Activated T-cell treated with anti-CD3 and anti-CD28 coated beads for 4 hours (primary cell): ENCODE measurements at regions not wholly inside any gene's neighbourhood (a gene's known extent, or its start where the extent isn't known, plus 50 kb on each side); places are given as distances from the start of the nearest gene placed in this dataset.
"Not testable (repeated sequence)": the region's sequence is repeated elsewhere in the genome, so short reads cannot be mapped to it uniquely, and the experiment has no call there.

Experiments
- DNase-seq: peaks from one replicate; pipeline ENCODE4 v3.0.0-alpha.2; 2020

DNA sequence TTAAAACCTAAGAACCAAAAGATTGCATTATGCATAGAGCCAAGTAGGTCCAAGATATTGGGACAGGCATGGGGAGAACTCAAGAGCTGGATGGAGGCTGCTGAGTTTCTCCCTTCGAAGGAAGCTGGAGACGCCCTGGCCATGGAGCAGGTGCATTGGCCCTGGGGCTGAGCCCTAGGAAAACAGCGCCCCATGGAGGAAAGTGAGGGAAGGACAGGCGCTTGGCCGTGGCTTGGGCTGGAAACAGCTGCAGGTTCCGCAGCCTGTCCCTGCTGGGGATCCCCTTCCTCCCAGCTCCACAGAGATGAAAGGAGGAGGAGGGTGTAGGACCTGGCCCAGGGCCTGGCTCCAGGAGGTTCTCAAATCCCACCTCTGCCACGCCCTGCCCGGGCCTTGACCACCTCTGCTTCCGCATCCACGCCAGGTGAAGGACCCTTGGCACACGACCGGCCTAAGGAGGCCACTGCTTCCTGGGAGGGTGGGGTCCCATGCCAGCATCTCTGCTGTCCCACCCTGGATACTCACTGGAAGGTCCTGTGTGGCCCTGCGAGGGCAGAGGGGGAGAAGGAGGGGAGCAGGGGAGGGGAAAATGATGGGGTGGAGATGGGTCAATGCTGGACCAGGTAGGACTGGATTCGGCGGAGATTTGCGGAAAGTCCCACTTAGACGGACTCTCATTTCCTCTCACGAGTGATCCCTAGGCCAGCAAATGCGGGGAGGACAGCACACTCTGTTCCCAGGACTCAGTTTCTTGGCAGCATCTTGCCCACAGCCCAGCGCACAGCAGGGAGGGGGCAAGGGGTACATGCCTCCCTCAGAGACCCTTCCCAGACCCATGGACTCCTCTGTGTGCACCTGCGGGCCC is 258.6 kb upstream of the TCERG1L start:
- DNase-seq, result no peak

GRCh38 chr10:131570716-131571307 is 259.3 kb upstream of the TCERG1L start:
- no peak for DNase-seq

GRCh38 chr10:131571346-131571745 is 259.8 kb upstream of the TCERG1L start:
- DNase-seq, result no peak

DNA sequence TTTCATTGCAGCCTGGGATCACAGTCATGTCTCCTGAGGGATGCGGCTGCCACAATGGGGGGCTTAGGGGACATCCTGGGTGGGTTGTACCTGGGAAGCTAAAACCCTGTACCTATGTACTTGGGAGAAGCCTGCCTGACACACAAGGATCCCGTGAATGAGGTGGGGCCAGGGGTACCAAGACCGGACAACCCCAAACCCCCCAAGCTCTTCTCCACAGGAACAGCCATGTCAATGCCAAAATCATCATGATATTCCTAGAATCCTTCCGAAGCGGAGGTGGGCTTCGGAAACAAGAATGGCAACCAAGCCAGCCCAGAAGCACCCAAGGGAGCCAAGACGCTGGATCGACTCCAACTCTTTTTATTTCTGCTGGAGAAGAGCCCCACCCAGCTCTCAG is 260.3 kb upstream of the TCERG1L start:
- DNase-seq, result no peak

DNA sequence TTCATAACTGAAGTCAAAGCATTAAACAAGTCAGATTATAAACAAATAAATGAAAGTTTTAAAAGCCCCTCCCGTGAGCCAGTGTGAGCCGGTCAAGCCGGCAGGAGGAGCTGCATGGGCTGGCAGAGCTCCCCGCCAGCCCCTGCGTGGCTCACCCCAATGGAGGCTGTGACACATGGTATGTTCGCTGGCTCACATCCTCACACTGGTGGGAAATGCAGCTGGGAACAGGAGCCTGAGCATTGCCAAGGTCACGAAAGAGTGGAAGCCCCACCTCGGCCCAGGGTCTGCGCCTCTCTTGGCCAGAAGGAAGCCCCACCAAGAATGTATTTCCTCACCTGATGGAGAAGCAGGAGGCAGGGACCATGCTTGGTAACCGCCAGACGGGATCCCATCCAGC is 261.7 kb upstream of the TCERG1L start:
- no peak for DNase-seq

DNA sequence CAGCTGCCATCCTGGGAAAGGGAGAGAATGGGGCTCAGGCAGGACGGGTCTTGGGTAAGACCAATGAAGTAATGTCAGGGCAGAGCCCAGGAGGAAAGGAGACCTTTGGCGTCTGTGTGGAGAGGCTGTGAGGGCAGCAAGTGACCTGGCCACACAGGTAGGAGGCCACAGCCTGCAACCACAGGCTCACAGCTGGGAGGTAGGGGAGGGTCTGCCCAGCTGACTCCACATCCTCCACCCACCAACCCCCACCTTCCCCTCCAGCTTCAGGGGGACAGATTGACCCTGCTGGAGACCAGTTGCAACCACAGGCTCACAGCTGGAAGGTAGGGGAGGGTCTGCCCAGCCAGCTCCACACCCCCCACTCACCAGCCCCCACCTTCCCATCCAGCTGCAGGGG is 262.2 kb upstream of the TCERG1L start:
- no peak for DNase-seq

DNA sequence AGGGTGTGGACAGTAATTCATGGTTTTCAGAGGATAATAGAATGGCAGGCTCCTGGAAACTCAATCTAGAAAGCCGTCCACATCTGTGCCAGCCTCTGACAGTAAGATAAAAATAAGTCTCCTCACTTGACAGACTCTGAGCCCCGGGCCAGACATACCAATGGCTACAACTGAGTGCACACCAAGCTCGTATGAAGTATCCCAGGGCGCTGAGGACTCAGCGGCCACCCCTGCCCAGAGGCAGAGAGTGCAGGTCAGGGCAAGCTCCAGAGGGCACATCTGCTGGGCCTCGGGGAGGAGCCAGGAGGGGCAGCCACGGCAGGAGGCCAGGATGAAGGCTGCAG is 262.8 kb upstream of the TCERG1L start:
- DNase-seq, result no peak

DNA sequence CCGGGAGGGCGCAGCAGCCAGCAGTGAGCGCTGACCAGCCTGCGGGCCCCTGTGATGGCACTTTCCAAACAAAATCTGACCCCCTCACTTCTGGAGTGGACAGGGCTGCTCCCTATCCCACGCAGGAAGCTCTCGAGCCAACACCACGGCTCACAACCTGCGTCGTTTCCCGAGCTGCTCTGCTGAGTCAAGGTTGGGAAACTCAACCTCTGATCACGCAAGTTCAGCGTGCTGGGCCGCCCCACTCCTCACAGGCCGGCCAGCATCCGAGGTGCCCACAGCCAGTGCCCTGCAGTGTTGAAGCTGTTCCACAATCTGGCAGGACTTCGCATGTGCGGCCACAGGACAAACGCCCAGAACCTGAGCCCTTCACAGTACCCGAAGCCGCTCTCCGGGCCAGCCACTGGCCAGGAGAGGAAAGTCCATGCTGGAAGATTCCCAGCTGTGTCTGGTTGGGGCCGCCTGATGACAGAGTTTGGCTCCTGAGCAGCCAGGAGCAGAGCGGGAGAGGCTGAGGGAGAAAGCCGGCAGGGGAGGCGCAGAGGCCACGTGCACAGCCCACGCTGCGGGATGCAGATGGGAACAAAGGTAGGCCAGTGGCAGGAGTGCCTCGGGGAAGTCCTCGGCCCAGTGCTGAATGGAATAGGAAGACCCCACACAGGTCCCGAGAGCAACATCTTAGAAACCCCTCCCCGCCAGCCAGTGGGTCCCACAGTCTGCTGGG is 263.3 kb upstream of the TCERG1L start:
- DNase-seq, result no peak

- no peak for DNase-seq
Observed at GRCh38 chr10:131575877-131576276, 264.4 kb upstream of the TCERG1L start.

DNA sequence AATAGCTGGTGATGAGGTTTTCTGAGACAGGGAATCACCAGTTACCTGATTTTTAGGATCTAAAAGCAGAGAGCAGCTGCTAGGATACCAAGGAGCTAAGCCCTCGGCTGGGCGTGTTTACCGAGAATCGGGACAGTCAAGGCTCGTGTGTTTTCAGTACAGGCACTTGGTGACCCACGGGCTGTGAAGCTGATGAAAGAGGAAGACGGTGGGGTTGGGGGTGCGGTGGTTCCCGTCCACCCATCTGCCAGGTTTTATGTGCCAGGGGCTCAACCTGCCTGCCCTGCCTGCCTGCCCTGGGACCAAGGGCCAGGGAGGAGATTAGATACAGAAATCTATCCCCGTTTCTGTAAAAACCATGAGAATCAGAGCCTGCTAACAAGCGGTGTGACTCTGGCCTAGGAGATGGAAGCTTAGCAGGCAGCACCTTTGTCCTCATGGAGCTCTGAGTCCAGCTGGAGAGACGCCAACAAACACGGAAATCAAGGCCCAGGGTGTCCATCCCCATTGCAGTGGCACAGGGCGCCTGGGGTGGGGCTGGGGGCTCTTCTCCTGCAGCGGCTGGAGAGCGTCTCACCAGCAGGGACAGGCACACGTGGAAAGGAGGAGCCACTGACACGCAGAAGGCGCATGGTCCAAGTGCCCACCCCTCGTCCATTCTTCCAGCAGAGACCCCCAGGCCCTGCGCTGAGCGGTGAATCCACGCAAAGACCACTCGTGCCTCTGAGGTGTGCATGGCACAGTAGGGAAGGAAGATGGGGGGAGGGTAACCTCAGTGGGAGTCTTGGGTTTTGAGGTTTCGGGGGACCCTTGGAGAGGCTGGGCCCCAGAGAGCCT is 265.0 kb upstream of the TCERG1L start:
- DNase-seq, result no peak

GRCh38 chr10:131577178-131577555 is 265.6 kb upstream of the TCERG1L start:
- DNase-seq, result no peak

GRCh38 chr10:131577786-131578471 is 266.4 kb upstream of the TCERG1L start:
- no peak for DNase-seq

GRCh38 chr10:131578472-131578970 is 267.0 kb upstream of the TCERG1L start:
- no peak for DNase-seq

DNA sequence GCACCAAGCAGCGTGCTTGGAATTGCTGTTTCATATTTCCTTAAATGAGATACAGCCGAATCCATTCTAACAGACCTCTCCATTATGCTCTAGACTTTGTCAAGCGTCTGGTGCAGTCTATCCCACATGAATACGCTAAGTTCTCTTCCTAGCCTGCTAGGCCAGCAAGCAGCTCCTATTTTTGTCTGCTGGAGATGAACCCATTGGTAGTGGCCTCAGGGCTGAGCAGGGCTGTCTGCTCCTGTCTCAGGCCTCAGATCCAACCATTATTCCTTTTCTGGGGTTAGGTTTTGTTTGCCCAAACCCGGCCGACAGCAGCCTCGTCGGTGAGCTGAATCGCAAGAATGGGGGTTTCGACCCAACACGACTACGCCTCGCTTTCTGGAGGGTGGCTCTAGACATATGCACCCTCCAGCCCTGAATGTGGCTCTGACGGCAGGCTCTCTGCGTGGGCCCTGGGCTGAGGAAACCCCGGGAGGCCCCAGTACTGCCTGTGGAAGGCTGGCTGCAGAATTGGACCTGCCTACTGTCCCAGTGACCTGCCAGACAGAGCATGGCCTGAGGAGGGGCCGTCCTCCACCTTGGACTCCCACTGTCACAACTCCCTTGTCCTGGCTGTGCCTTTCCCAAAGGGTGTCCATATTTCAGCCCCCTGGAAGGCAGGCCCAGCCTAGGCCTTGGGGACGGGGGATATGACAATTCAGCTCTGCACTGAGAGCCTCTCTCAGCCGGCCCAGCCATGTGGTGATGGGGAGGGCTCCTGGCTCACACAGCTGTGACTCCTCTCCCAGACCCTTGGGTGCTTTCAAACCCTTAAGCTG is 267.9 kb upstream of the TCERG1L start:
- no peak for DNase-seq

GRCh38 chr10:131580076-131580652 is 268.6 kb upstream of the TCERG1L start:
- no peak for DNase-seq

- no peak for DNase-seq
Observed at GRCh38 chr10:131580674-131581073, 269.2 kb upstream of the TCERG1L start.

DNA sequence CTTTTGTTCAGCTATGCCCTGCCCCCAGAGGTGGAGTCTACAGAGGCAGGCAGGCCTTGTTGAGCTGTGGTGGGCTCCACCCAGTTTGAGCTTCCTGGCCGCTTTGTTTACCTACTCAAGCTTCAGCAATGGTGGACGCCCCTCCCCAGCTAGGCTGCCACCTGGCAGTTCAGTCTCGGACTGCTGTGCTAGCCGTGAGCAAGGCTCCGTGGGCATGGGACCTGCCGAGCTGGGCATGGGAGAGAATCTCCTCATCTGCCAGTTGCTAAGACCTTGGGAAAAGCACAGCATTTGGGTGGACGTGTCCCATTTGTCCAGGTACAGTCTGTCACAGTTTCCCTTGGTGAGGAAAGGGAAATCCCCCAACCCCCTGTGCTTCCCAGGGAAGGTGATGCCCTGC is 270.0 kb upstream of the TCERG1L start:
- not testable (repeated sequence) for DNase-seq

GRCh38 chr10:131584287-131584686 is 272.8 kb upstream of the TCERG1L start:
- no peak for DNase-seq

GRCh38 chr10:131585761-131586160 is 274.2 kb upstream of the TCERG1L start:
- DNase-seq, result no peak

GRCh38 chr10:131586958-131587357 is 275.4 kb upstream of the TCERG1L start:
- DNase-seq, result no peak
